ENCODE measurements at regions not wholly inside any gene's neighbourhood (a gene's known extent, or its start where the extent isn't known, plus 50 kb on each side); places are given as distances from the start of the nearest gene placed in this dataset.
"Not testable (repeated sequence)": the region's sequence is repeated elsewhere in the genome, so short reads cannot be mapped to it uniquely, and the experiment has no call there.

GRCh38 chr16:65702707-65703402 is 581.0 kb upstream of the CDH11 start:
- TF ChIP-seq CTCF (IDR thresholded peaks at IDR 0.05; ENCODE audit: extremely low read depth, missing control alignments), result no peak

DNA sequence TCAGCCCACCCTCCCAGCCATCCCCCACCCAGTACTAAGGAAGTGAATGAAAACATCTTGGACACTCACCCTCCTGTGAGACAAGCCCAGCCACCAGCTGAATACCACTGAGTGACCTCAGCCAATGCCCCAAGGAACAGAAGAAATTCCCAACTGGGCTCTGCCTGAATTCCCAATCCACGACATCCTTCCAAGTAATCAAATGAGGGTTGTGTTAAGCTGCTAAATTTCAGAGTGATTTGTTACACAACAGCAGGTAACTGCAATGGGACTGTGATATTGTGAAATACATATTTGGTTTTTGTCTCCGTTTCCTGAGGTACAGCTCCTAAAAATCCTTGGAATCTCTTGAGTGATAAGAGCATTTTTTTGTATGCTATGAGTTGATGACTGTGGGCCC is 578.7 kb upstream of the CDH11 start:
- TF ChIP-seq CTCF (IDR thresholded peaks at IDR 0.05; ENCODE audit: extremely low read depth, missing control alignments), result no peak

More at GRCh38 chr16:65702707-65703402, 581.0 kb upstream of the CDH11 start:
- DNase-seq (ENCODE audit: low spot score), result no peak

DNA sequence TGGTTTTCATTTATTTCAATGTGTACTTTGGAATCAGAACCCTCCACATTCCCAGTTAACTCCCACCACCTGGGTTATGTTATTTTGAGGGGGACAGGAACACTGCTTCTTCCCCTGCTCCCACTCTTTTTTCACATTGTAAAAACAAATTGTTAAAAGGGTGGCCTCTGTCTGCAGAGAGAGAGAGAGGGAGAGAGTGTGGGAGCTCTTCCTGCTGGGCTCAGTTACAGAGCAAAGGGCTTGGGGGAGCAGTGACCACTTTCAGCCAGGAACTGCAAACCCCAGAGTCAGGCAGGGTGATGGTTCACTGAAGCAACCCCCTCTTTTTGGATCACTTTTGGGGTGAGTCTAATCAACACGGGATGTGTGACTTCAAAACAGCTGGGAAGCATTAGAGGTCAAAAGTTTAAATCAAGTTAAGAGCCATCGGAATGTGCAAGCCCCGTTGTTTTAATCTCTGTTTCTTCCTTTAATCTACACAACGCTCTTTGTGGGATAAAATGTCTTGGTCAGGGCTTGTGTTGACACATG is 577.0 kb upstream of the CDH11 start:
- no peak for TF ChIP-seq CTCF (IDR thresholded peaks at IDR 0.05; ENCODE audit: extremely low read depth, missing control alignments)

More for the DNA sequence above, 578.7 kb upstream of the CDH11 start:
- DNase-seq (ENCODE audit: low spot score), result no peak

DNA sequence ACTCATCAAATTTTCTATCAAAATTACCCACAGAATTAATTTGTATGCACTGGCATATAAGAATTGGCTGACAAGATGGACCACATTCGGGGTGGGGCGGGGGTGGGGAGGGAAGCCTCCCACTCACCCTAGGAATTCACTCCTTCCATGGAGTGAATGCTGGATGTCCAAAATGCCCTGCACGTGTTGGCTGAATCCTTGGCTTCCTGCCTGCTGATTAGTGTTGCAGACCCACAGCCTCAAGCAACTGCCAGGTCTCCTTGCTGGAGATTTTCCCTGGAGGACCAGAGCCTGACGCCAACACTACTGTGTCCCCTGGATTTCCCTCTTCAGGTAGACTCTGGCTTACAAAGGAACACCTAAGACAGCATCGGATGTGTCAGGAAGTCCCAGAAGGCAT is 575.7 kb upstream of the CDH11 start:
- no peak for TF ChIP-seq CTCF (IDR thresholded peaks at IDR 0.05; ENCODE audit: extremely low read depth, missing control alignments)
- DNase-seq (ENCODE audit: low spot score), result no peak

More for the DNA sequence above, 577.0 kb upstream of the CDH11 start:
- DNase-seq (ENCODE audit: low spot score), result no peak

GRCh38 chr16:65697065-65697464 is 575.2 kb upstream of the CDH11 start:
- no peak for TF ChIP-seq CTCF (IDR thresholded peaks at IDR 0.05; ENCODE audit: extremely low read depth, missing control alignments)
- DNase-seq (ENCODE audit: low spot score), result no peak

DNA sequence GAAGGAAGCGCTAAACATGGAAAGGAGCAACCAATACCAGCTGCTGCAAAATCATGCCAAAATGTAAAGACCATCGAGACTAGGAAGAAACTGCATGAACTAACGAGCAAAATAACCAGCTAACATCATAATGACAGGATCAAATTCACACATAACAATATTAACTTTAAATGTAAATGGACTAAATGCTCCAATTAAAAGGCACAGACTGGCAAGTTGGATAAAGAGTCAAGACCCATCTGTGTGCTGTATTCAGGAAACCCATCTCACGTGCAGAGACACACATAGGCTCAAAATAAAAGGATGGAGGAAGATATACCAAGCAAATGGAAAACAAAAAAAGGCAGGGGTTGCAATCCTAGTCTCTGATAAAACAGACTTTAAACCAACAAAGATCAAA is 570.0 kb upstream of the CDH11 start:
- DNase-seq (ENCODE audit: low spot score), result not testable (repeated sequence)

- DNase-seq (ENCODE audit: low spot score), result no peak
- TF ChIP-seq CTCF (IDR thresholded peaks at IDR 0.05; ENCODE audit: extremely low read depth, missing control alignments), result no peak
Measured at GRCh38 chr16:65689726-65690125, 567.9 kb upstream of the CDH11 start.

- no peak for TF ChIP-seq CTCF (IDR thresholded peaks at IDR 0.05; ENCODE audit: extremely low read depth, missing control alignments)
- DNase-seq (ENCODE audit: low spot score), result no peak
Measured at GRCh38 chr16:65688301-65688700, 566.4 kb upstream of the CDH11 start.
